Activated naive CD8-positive, alpha-beta T cell treated with anti-CD3 and anti-CD28 coated beads, Interleukin-2, amount 50 U/mL, for 16 hours (primary cell): ENCODE measurements at regions not wholly inside any gene's neighbourhood (a gene's known extent, or its start where the extent isn't known, plus 50 kb on each side); places are given as distances from the start of the nearest gene placed in this dataset.

ENCODE experiments used
- DNase-seq: peaks from one replicate; pipeline ENCODE4 v3.0.0-alpha.2; 2020; ENCODE audit warnings: low read depth, low spot score

DNA sequence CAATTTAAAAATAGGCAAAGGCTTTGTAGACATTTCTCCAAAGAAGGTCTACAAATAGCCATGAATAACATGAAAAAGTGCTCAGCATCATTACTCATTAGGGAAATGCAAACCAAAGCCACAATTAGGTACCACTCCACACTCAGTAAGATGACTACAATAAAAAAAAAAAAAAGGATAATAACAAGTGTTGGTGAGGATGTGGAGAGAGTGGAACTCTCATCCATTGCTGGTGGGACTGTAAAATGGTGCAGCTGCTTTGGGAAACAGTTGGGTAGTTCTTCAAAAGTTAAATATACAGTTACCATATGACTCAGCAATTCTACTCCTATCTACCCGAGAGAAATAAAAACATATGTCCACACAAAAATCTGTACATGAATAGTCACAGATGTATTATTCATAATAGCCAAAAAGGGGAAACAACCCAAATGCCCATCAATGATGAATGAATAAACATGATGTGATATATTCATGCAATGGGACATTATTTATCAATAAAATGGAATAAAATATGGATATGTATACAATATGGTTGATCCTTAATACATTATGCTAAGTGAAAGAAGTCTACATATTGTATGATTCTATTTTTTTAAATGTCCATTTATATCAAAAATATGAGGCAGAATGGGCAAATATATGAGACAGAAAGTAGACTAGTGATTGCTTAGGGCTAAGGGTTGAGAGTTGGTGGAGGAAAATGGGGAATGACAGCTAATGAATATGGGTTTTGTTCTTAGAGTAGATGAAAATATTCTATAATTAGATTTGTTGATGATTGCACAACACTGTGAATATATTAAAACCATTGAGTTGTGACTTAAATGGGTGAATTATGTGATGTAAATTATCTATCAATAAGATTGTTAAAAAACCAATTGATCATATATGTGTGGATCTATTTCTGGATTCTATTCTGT is 66.1 kb upstream of the SMAD3 start:
- no peak for DNase-seq

DNA sequence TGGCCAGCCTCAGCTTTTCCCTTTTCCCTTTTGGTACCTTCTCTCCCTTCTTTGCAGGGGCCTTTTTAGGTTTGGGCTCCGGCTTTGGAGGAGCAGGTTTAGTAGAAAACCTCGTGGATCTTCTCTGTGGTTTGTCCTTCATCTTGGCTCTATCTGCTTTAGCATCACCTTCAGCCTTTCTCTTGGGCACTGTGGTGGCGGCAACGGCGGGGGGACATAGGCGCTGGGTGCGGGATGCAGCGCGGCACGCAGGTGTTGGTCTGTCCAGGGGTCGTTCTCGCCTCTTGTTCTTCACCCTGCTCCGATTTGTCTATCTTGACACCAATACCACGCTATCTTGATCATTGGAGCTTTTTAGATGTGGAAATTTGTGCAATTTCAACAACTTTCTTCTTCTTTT is 64.5 kb upstream of the SMAD3 start:
- DNase-seq, result no peak

DNA sequence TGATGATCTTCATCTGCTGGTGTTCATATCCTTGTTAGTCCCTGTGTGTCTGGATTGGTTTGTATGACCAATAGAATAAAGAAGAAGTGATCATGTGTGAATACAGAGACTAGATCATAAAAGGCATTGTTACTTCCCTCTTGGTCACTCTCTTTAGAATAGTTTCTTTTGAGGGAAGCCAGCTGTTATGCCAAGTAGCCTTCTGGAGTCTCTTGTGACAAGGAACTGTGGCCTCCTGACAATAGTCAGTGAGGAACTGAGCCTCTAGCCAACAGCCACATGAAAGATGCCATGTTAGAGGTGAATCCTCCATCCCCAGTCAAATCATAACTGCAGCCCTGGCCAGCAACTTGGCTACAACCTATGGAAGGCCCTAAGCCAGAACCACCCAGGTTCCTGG is 63.0 kb upstream of the SMAD3 start:
- DNase-seq, result no peak

DNA sequence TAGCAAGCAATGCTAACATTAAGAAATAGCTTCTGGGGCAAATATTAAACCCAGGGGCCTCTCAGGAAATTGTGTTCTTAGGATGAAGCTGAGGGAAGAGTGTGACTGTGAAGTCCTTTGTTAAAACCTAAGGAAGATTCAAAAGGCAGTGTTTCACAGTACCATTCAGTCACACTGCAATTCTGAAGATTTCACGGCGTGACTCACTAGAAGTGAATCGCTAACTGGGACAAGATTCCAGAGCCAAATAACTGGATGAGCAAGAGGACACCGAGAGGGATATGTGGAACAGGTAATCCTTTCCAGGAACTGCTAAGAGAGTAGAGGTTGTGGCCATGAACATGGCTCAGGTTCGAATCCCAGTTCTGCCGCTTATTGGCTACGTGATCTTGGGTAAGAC is 61.8 kb upstream of the SMAD3 start:
- no peak for DNase-seq

DNA sequence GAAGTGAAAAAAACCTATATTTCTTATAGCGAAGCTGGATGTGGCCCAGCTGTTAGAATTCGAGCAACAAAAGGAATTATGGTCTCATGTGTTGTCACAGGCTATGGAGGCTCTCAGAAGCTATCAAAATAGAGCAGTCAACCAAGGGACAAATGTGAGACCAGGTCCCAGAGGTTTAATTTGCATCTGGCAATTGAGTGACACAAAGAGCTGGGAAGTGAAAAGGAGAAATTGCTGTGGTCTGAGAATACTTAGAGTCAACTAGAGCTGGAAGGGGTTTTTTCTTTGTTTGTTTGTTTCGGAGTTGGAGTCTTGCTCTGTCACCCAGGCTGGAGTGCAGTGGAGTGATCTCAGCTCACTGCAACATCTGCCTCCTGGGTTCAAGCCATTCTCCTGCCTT is 61.3 kb upstream of the SMAD3 start:
- no peak for DNase-seq

DNA sequence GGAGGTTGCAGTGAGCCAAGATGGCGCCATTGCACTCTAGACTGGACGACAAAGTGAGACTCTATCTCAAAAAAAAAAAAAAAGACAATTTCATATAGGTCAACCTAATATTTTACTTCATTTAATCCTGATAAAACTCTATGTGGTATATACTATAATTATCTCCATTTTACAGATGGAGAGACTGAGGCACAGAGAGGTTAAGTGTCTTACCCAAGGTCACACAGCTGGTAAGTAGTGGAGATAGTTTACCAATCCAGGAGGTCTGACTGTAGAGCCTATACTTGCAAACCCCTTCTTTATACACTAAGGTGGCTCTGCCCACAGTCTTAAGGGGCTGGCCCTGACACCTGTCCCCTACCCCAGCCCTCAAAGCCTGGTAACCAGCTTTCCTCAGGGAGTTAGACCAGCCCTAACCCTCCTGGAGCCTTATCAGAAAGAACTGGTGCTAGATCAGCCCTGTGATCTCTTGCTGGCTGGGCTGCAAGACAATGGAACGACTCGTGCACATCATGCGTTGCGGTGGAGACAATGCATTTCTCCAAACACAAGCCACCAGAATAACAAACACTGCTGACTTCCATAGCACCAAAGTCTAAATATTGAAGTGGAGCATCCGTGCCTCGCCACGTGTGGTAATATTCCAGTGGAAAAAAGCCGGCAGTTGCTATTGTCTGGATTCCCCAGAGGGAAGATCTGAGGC is 60.0 kb upstream of the SMAD3 start:
- DNase-seq, result no peak

DNA sequence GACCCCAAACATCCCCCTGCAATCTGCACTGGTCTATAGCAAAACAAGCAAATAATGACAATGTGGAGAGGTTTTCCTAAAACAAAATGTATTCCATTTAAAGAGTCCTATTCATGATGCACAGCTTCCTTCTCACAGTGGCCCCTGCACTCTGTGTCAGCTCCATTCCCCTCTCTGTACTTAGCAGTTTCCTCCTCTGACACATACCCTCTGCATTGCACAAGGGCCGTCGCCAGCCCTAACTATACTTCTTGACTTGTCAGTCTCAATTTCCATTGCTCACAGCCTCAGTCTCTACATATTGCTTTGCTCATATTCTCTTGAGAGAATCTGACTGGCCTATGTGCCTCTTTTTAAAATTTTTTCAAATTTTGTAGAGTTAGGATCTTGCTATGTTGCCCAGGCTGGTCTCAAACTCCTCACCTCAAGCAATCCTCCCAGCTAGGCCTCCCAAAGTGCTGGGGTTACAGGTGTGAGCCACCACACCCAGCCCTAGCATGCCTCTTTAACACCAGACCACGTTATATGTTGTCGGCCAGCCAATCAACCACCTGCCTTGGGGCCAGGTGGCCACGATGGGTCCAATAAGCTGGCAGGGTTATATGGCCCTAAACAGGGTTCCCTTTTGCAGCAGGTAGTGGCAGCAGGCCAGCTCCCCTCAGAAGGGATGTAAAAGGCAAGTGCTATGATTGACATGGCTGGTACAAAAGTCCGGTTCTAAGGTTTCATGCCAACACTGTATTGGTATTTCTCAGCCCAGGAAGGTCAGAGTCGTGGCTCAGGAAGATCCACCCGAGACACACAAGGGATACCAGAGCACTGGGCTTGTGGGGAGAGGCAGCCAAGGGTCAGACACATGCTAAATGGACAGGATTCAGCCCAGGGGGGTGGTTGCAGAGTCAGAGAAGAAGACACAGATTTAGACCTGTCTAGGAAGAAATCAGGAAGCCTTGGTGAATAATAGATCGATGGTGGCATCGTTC is 59.0 kb upstream of the SMAD3 start:
- DNase-seq, result no peak

DNA sequence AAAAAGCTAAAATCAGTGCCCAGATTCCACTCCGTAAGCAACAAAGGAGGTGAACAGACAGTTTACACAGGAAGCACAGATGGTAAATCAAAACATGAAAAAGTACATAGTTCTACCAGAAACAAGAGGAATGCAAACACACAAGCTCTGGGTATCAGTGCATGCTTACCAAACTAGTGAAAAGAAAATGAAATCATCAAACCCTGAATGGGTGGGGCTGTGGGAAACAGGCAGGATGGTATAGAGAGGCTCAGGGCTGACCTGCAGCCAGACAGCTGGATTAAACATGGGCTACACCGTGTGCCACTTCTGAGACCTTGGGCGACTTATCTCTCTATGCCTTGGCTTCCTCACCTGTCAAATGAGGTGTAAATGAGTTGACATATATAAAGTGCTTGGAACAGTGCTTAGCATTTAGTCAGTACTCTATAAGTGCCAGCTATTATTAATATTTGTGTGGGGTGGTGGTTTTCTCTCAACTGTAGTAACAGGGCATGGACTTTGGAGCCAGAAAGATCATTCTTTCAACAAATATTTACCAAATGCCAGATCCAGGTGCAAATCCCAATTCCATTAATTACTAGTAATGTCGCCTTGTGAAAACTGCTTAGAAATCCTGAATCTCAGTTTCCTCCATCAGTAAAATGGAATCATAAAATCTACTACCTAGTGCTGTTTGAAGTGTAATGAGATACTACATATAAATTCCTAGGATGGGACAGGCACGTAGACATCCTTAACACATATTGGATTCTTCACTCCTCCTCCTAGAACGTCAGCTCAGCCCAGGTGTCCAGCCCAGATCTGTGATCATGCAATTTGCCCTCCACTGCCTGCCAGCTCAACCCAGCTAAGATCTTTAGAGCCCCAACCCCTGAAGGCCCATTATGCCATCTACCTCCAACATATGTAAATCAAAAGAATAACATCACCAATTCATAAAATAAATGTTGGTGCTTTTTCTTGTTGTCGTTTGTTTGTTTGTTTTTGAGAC is 55.5 kb upstream of the SMAD3 start:
- DNase-seq, result no peak

DNA sequence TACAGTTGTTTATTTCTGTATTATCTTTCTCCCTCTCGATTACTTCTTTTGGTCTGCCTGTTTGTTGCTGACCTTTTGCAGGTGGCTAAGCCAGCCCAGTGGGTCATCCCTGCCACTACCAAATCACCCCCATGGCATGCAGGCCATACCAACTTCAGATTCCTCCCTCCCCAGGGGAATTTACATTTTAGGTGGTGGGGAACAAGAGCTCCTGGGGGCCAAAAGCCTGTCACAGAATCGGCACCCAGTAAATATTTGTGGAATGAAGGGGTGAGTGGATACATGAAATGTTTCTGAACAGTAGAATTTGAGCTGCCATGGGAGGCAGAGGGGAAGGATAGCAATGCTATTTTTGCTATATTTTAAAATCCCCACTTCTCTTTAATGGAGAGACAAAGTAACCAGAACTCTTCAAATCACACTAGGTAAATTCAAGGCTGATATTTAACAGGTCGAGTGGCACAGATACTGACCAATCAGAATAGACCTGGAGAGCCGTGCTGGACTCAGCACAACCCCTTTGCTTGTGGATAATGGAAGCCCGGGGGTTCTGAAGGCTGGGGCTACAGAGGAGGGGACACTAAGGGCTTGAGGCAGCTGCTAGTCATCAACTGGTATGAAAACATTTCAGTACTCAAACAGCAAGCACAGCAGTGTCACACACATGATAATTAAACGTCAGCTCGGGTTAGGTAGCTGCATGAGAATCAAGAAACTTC is 54.3 kb upstream of the SMAD3 start:
- no peak for DNase-seq

DNA sequence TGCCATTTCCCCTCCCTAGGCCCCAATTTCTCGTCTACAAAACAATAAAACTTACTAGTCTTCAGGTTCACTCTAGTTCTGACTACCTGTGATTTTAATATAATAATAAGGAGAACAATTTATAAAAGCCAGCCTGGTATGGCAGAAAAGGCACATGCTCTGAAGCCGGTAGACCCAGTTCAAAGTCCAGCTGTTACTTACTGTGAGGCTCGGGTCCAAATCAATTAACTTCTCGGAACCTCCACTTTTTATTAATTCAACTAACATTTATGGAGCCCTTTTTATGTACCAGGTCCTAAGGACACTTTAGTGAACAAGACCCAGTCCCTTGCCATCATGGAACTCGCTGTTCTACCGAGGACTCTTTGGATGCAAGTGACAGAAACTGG is 53.8 kb upstream of the SMAD3 start:
- no peak for DNase-seq

DNA sequence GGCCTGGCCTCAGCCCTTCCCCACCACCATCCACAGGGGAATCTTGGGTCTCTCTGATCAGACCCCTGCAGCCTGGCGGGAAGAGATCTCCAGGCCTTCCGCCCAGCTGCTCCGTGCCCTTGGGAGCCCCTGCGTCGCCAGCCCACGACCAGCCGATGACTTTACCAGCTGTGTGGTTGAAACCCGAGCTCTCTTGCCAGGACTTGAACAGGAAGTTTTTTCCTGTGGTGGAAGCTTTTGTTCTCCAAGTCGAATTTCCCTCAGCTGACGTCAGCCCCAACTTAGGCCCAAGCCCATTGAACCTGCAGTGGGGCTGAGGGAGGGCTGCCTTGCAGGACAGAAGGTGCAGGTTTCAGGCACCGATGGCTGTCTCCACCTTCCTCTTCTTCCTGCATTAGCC is 51.7 kb upstream of the SMAD3 start:
- DNase-seq, result no peak
